A549 (cell line): ENCODE measurements at regions not wholly inside any gene's neighbourhood (a gene's known extent, or its start where the extent isn't known, plus 50 kb on each side); places are given as distances from the start of the nearest gene placed in this dataset.

Experiments
- ATAC-seq, 2 experiments: fragments of 200-7000 bp in 1 of 2; fragments of >200 bp in 1 of 2; cut with Nextera tagmentation in 1 of 2; cut with Tn5 transposase in 1 of 2; 3 replicates each; pipeline versions ENCODE4 v1.8.0 to v1.9.1; 2018 to 2020; ENCODE audit warnings: mild to moderate bottlenecking in 1 of 2, moderate library complexity in 1 of 2
- CTCF ChIA-PET: fragments of 300-600 bp; sonication (Branson Sonifier 250); formaldehyde crosslinking; extraction: SDS; loops from one replicate; lab custom pipeline; 2021; ENCODE audit warnings: antibody characterized with exemption, inconsistent platforms; lab: Yijun Ruan, JAX
- POLR2A ChIA-PET: fragments of 350-600 bp; formaldehyde crosslinking; extraction: SDS; loops from one replicate; lab custom pipeline; 2021; ENCODE audit warnings: antibody characterized with exemption, inconsistent platforms; lab: Yijun Ruan, JAX
- DNase-seq, 2 experiments: peaks; one replicate each; pipeline versions ENCODE4 v3.0.0 to v3.0.0-alpha.2; 2011 to 2016; ENCODE audit warnings: low read depth in 1 of 2, low spot score in 1 of 2
- FAIRE-seq: peaks from 2 replicates; lab custom pipeline; 2011; peaks lifted over from hg19 to GRCh38; lab: Jason Lieb, UNC
- H3K27ac ChIP-seq, 2 experiments: fragments of >200 bp; sonication (Bioruptor Twin); formaldehyde crosslinking; 3 replicates each; pipeline ENCODE4 v1.5.1; 2016 to 2017
- H3K4me1 ChIP-seq: fragments of >200 bp; sonication (Bioruptor Twin); formaldehyde crosslinking; 3 replicates; pipeline ENCODE4 v1.6.1; 2016
- H3K4me2 ChIP-seq: fragments of >200 bp; sonication (Bioruptor Twin); formaldehyde crosslinking; 3 replicates; pipeline ENCODE4 v1.6.1; 2016
- H3K4me3 ChIP-seq: fragments of >200 bp; sonication (Bioruptor Twin); formaldehyde crosslinking; 3 replicates; pipeline ENCODE4 v1.5.1; 2016
- H3K9me3 ChIP-seq: fragments of >200 bp; sonication (Bioruptor Twin); formaldehyde crosslinking; 3 replicates; pipeline ENCODE4 v1.6.1; 2016
- BCL3 ChIP-seq: fragments of >200 bp; sonication (Bioruptor Twin); formaldehyde crosslinking; IDR thresholded peaks from 3 replicates; pipeline ENCODE4 v1.6.1; 2016
- BHLHE40 ChIP-seq: IDR thresholded peaks from 2 replicates; pipeline ENCODE4 v1.6.1; 2012; ENCODE audit warnings: low read depth, low read length, inconsistent platforms
- CBX2 ChIP-seq: fragments of 200-600 bp; sonication (generic); IDR thresholded peaks from 2 replicates; pipeline ENCODE4 v1.6.1; 2016; ENCODE audit warnings: low read depth, mild to moderate bottlenecking, borderline replicate concordance
- CEBPB ChIP-seq, 2 experiments: fragments of >200 bp in 1 of 2; sonication (Bioruptor Twin) in 1 of 2; formaldehyde crosslinking in 1 of 2; IDR thresholded peaks; 2 replicates each; pipeline ENCODE4 v1.6.1; 2012 to 2016
- CHD2 ChIP-seq: fragments of 150-350 bp; IDR thresholded peaks from 2 replicates; pipeline ENCODE4 v1.6.1; 2014; ENCODE audit warnings: low read length; ENCODE audit not compliant: partially characterized antibody
- CTCF ChIP-seq: fragments of >200 bp; sonication (Bioruptor Twin); formaldehyde crosslinking; IDR thresholded peaks from 3 replicates; pipeline ENCODE4 v1.5.1; 2016
- E2F6 ChIP-seq: IDR thresholded peaks from 2 replicates; pipeline ENCODE4 v1.6.1; 2012; ENCODE audit warnings: low read depth, borderline replicate concordance
- EHF ChIP-seq: fragments of 250-450 bp; sonication (Bioruptor Pico); IDR thresholded peaks from 2 replicates; pipeline ENCODE4 v1.5.0; 2020; ENCODE audit warnings: mild to moderate bottlenecking
- EP300 ChIP-seq, 2 experiments: fragments of >200 bp; sonication (Bioruptor Twin); formaldehyde crosslinking; IDR thresholded peaks; 2 replicates in 1 of 2; 3 replicates in 1 of 2; pipeline ENCODE4 v1.6.1; 2016 to 2017
- ESRRA ChIP-seq: fragments of 150-350 bp; IDR thresholded peaks from 2 replicates; pipeline ENCODE4 v1.6.1; 2014; ENCODE audit warnings: mild to moderate bottlenecking, low read length, borderline replicate concordance
- FOSB ChIP-seq: fragments of 250-450 bp; sonication (Bioruptor Pico); IDR thresholded peaks from 2 replicates; pipeline ENCODE4 v1.5.0; 2020; ENCODE audit warnings: mild to moderate bottlenecking, moderate library complexity
- FOSL2 ChIP-seq, 2 experiments: fragments of 450-650 bp in 1 of 2; fragments of >200 bp in 1 of 2; sonication (Bioruptor Twin) in 1 of 2; formaldehyde crosslinking; IDR thresholded peaks; 2 replicates each; pipeline versions ENCODE4 v1.5.0 to v1.6.1; 2016 to 2020; ENCODE audit warnings: mild to moderate bottlenecking in 1 of 2, moderate library complexity in 1 of 2
- HES2 ChIP-seq: fragments of >200 bp; sonication (Bioruptor Twin); formaldehyde crosslinking; IDR thresholded peaks from 2 replicates; pipeline ENCODE4 v1.6.1; 2016
- HEYL ChIP-seq: fragments of 250-450 bp; sonication (Bioruptor Pico); IDR thresholded peaks from 2 replicates; pipeline ENCODE4 v1.8.0; 2021; ENCODE audit warnings: mild to moderate bottlenecking, moderate library complexity
- HOXA7 ChIP-seq: fragments of 250-450 bp; sonication (Bioruptor Pico); IDR thresholded peaks from 2 replicates; pipeline ENCODE4 v1.5.0; 2020; ENCODE audit warnings: mild to moderate bottlenecking, moderate library complexity
- HOXB13 ChIP-seq: fragments of 250-450 bp; sonication (Bioruptor Pico); IDR thresholded peaks from 2 replicates; pipeline ENCODE4 v1.5.0; 2020; ENCODE audit warnings: low read depth, mild to moderate bottlenecking, moderate library complexity
- JUN ChIP-seq, 2 experiments: fragments of >200 bp; sonication (Bioruptor Twin); formaldehyde crosslinking; IDR thresholded peaks; 2 replicates in 1 of 2; 3 replicates in 1 of 2; pipeline ENCODE4 v1.6.1; 2016 to 2017
- KDM5A ChIP-seq: fragments of 200-600 bp; sonication (generic); IDR thresholded peaks from 2 replicates; pipeline ENCODE4 v1.6.1; 2016; ENCODE audit warnings: antibody characterized with exemption, mild to moderate bottlenecking
- MAFK ChIP-seq: fragments of 450-650 bp; IDR thresholded peaks from 2 replicates; pipeline ENCODE4 v1.6.1; 2014; ENCODE audit not compliant: partially characterized antibody
- MAX ChIP-seq: IDR thresholded peaks from 2 replicates; pipeline ENCODE4 v1.6.1; 2012
- NFE2L2 ChIP-seq: fragments of 150-350 bp; conservative IDR thresholded peaks from 2 replicates; pipeline ENCODE4 v1.6.1; 2014; ENCODE audit warnings: low read length
- NPAS2 ChIP-seq: fragments of 250-450 bp; sonication (Bioruptor Pico); IDR thresholded peaks from 2 replicates; pipeline ENCODE4 v1.8.0; 2022; ENCODE audit warnings: mild to moderate bottlenecking, moderate library complexity, borderline replicate concordance
- POLR2A ChIP-seq: IDR thresholded peaks from 2 replicates; pipeline ENCODE4 v1.6.1; 2012; ENCODE audit warnings: mild to moderate bottlenecking, low read length
- POLR2AphosphoS2 ChIP-seq: conservative IDR thresholded peaks from 2 replicates; pipeline ENCODE4 v1.6.1; 2012; ENCODE audit warnings: low read length, improper control_type of control experiment, inconsistent platforms
- RAD21 ChIP-seq, 2 experiments: fragments of >200 bp in 1 of 2; sonication (Bioruptor Twin) in 1 of 2; formaldehyde crosslinking in 1 of 2; IDR thresholded peaks in 1 of 2; conservative IDR thresholded peaks in 1 of 2; 2 replicates in 1 of 2; 3 replicates in 1 of 2; pipeline ENCODE4 v1.6.1; 2012 to 2018; ENCODE audit warnings: inconsistent platforms in 1 of 2
- RFX5 ChIP-seq: fragments of 450-650 bp; IDR thresholded peaks from 2 replicates; pipeline ENCODE4 v1.7.1; 2014; ENCODE audit warnings: antibody characterized with exemption, mild to moderate bottlenecking, moderate library complexity
- RNF2 ChIP-seq: fragments of 200-600 bp; sonication (generic); IDR thresholded peaks from 2 replicates; pipeline ENCODE4 v1.6.1; 2016; ENCODE audit warnings: low read depth, mild to moderate bottlenecking, antibody characterized with exemption, moderate library complexity, borderline replicate concordance
- USF2 ChIP-seq: fragments of 450-650 bp; IDR thresholded peaks from 2 replicates; pipeline ENCODE4 v1.6.1; 2014; ENCODE audit warnings: antibody characterized with exemption
- ZC3H11A ChIP-seq: fragments of 450-650 bp; IDR thresholded peaks from 2 replicates; pipeline ENCODE4 v1.6.1; 2014; ENCODE audit warnings: antibody characterized with exemption, mild to moderate bottlenecking
- ZFP36 ChIP-seq: fragments of 450-650 bp; IDR thresholded peaks from 2 replicates; pipeline ENCODE4 v1.6.1; 2014; ENCODE audit warnings: borderline replicate concordance; ENCODE audit not compliant: partially characterized antibody
- ZNF302 ChIP-seq: fragments of 250-450 bp; sonication (Bioruptor Pico); IDR thresholded peaks from 2 replicates; pipeline ENCODE4 v1.9.0; 2021; ENCODE audit warnings: inconsistent platforms, mild to moderate bottlenecking, moderate library complexity
- WGBS: methylation state at CpG from one replicate; pipeline ENCODE4 v1.1.6; 2017; ENCODE audit errors: missing lambda C conversion rate; 5-methylcytosine and 5-hydroxymethylcytosine counted together

- no peak for DNase-seq
- no peak overlapping the region for H3K27ac ChIP-seq
- TF ChIP-seq POLR2AphosphoS2 (no peak), E2F6 (no peak), ZFP36 (no peak), RNF2 (no peak), FOSL2 (IDR thresholded peaks at IDR 0.05) (no peak), FOSL2 (CRISPR knock-in tag; IDR thresholded peaks at IDR 0.05) (no peak), MAX (no peak), HOXA7 (CRISPR knock-in tag) (no peak), NPAS2 (CRISPR knock-in tag) (no peak), ESRRA (no peak), NFE2L2 (no peak), JUN (IDR thresholded peaks at IDR 0.05) (no peak), BHLHE40 (no peak), EHF (no peak), ZNF302 (CRISPR knock-in tag) (no peak), HES2 (no peak), MAFK (no peak), CEBPB (IDR thresholded peaks at IDR 0.05) (no peak), HEYL (no peak)
- ChIA-PET CTCF (no interaction called here), POLR2A (no interaction called here)
- H3K4me3 ChIP-seq: no peak overlapping the region
- H3K4me2 ChIP-seq: no peak overlapping the region
- ATAC-seq: no peak
- H3K9me3 ChIP-seq: no peaks in the 10 kb centered on the region
- FAIRE-seq: no peak
- no peaks in the 10 kb centered on the region for H3K4me1 ChIP-seq
- 21% methylated on average over 3 of the region's 3 CpGs for WGBS
Measured at GRCh38 chr13:39895254-39895653, 239.8 kb downstream of the COG6 start.

- no peaks in the 10 kb centered on the region for H3K4me1 ChIP-seq
- WGBS: 42% methylated on average over 5 of the region's 5 CpGs
- H3K9me3 ChIP-seq: no peaks in the 10 kb centered on the region
- no peak overlapping the region for H3K4me3 ChIP-seq
- TF ChIP-seq HOXB13 (CRISPR knock-in tag) (no peak), KDM5A (no peak), ZC3H11A (no peak), USF2 (no peak)
- no peak for FAIRE-seq
- ChIA-PET POLR2A (no interaction called here), CTCF (no interaction called here)
- H3K4me2 ChIP-seq: no peak overlapping the region
- DNase-seq: no peak
- no peak overlapping the region for H3K27ac ChIP-seq
- no peak for ATAC-seq
Measured at GRCh38 chr13:39897636-39898035, 242.2 kb downstream of the COG6 start.

GRCh38 chr13:39900106-39900750 lies 244.8 kb downstream of the COG6 start:
- no peaks in the 10 kb centered on the region for H3K4me1 ChIP-seq
- ATAC-seq (no peak), FAIRE-seq (no peak), DNase-seq (no peak)
- CTCF ChIA-PET: no interaction called here
- POLR2A ChIA-PET: no interaction called here
- H3K9me3 ChIP-seq: no peaks in the 10 kb centered on the region
- H3K27ac ChIP-seq: no peak overlapping the region
- WGBS: 38% methylated on average over 4 of the region's 4 CpGs
- no peak overlapping the region for H3K4me2 ChIP-seq
- H3K4me3 ChIP-seq: no peak overlapping the region
- TF ChIP-seq RAD21 (conservative IDR thresholded peaks at IDR 0.05 in 1 of 2, IDR thresholded peaks at IDR 0.05 in 1 of 2) (no peak), E2F6 (no peak), CTCF (no peak), CEBPB (IDR thresholded peaks at IDR 0.05) (no peak), RFX5 (no peak), BCL3 (no peak), CBX2 (no peak), FOSB (CRISPR knock-in tag) (no peak), CHD2 (no peak), ESRRA (no peak), EP300 (IDR thresholded peaks at IDR 0.05) (no peak), MAX (no peak), POLR2A (no peak)
